ENCODE measurements at regions not wholly inside any gene's neighbourhood (a gene's known extent, or its start where the extent isn't known, plus 50 kb on each side); places are given as distances from the start of the nearest gene placed in this dataset.

DNA sequence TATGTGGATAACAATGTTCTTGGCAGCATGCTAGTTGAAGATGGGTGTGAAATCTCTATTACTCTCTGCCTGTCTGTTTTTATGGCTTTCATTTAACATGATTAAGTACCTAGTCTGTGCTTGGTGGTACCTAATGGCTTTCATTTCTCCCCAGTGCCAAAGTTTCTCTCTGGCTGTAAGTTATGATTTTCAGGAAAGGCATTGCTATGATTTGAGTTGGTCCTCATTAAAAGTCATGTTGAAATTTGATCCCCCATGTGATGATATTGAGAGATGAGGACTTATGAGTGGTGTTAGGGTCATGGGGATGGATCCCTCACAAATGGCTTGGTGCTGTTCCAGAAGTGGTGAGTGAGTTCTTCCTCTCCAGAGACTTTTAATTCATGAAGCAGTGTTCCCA is 162.4 kb upstream of the IL15 start:
- no peak for TF ChIP-seq CTCF (IDR thresholded peaks at IDR 0.05; ENCODE audit: low read depth, low read length, missing input control)
- TF ChIP-seq, protein P1, sequence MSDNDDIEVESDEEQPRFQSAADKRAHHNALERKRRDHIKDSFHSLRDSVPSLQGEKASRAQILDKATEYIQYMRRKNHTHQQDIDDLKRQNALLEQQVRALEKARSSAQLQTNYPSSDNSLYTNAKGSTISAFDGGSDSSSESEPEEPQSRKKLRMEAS (IDR thresholded peaks at IDR 0.05), result no peak
- TF ChIP-seq NR2F2 (IDR thresholded peaks at IDR 0.05), result no peak
- no peak for TF ChIP-seq TAF1 (conservative IDR thresholded peaks at IDR 0.05)
- no peak for TF ChIP-seq RAD21 (IDR thresholded peaks at IDR 0.05)
- TF ChIP-seq ZBTB33 (IDR thresholded peaks at IDR 0.05), result no peak
- TF ChIP-seq JUND (IDR thresholded peaks at IDR 0.05), result no peak
- TF ChIP-seq SP1 (IDR thresholded peaks at IDR 0.05), result no peak
- TF ChIP-seq ATF3 (IDR thresholded peaks at IDR 0.05), result no peak
- no peak for TF ChIP-seq YY1 (IDR thresholded peaks at IDR 0.05)
- no peak for TF ChIP-seq HNF4A (conservative IDR thresholded peaks at IDR 0.05)
- no peak for TF ChIP-seq REST (IDR thresholded peaks at IDR 0.05)
- no peak for TF ChIP-seq GABPA (IDR thresholded peaks at IDR 0.05 in 1 of 2, conservative IDR thresholded peaks at IDR 0.05 in 1 of 2)
- no peak for TF ChIP-seq EGR1 (IDR thresholded peaks at IDR 0.05; ENCODE audit: low read depth in 2 of 2)
